Renal cortical epithelial cell (primary cell): ENCODE measurements at regions not wholly inside any gene's neighbourhood (a gene's known extent, or its start where the extent isn't known, plus 50 kb on each side); places are given as distances from the start of the nearest gene placed in this dataset.
"Not testable (repeated sequence)": the region's sequence is repeated elsewhere in the genome, so short reads cannot be mapped to it uniquely, and the experiment has no call there.

Experiments
- DNase-seq: peaks from one replicate; pipeline ENCODE4 v3.0.0-alpha.2; 2011; ENCODE audit warnings: low read depth

DNA sequence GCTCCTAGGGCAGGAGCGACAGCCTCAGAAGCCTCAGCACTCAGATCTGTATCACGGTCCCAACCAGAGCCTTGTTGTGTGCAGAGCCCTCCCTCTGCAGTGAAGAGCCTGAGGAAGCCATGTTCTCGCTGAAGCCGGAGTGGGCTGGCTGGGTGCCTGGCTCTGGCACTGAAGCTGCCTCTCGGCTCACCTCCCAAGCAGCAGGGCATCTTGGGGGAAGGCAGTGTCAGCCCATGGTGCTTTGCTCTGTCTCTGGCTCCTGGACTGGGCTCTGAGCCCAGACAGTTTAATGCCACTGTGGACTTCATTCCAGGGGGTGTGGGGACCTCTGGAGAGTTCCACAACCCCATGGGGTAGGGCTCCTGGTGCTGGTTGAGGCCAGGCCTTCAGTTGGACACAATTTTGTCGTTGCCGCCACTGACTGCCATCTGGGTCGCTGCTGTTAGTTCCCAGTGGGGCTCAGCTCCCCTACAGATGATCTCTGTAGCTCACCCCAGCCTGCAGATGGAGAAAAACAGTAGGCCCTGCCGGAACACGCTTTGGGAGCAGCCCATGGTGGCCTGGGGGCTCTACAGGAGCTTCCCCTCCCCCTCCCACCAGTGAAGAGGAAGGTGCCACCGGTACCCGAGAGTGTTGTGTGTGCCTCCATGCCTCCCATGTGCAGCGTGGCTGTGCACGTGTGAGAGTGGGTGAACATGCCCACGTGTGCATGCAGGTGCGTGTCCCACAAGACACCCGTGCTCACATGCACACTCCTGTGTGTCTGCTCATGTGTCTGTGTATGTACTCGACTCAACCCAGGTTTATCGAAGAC lies 86.5 kb upstream of the B3GAT1 start:
- DNase-seq: no peak

GRCh38 chr11:134497586-134497985 lies 85.5 kb upstream of the B3GAT1 start:
- no peak for DNase-seq

GRCh38 chr11:134496058-134496457 lies 84.0 kb upstream of the B3GAT1 start:
- not testable (repeated sequence) for DNase-seq

GRCh38 chr11:134494395-134494794 lies 82.4 kb upstream of the B3GAT1 start:
- DNase-seq: not testable (repeated sequence)

- DNase-seq: not testable (repeated sequence)
These were observed 80.4 kb upstream of the B3GAT1 start for GRCh38 chr11:134492411-134492810.

DNA sequence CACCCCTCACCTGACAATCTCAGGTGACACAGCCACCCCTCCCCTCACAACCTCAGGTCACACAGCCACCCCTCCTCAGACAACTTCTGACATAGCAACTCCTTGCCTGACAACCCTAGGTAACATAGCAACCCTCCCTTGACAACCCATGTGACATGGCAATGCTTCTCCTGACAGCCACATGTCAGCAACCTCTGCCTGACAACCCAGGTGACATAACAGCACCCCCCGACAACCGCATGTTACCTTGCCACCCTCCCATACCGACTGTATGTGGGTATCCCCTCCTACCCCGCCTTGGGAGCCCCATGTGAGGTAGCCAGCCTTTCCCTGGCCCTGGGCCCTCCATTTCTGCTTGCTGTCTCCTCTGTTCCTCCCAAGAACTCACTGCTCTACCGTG lies 77.7 kb upstream of the B3GAT1 start:
- no peak for DNase-seq

GRCh38 chr11:134488913-134489312 lies 76.9 kb upstream of the B3GAT1 start:
- DNase-seq: no peak

DNA sequence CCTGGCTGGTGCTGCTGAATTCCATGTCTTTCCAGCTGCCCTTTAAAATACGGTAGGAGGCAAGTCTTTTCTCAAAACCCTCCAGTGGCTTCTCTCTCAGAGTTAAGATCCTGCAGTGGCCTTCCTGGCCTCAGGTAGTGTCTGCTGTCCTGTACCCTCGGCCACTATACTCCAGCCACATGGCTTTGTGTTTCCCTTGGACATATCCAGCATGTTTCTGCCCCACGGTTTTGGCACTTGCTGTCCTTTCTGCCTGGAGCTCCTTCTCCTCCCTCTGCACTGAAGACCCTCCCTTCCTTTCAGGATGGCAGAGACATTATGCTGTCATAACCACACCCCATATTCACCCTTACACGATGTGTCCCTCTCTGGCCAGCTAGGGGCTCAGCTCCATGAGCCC lies 76.5 kb upstream of the B3GAT1 start:
- no peak for DNase-seq

DNA sequence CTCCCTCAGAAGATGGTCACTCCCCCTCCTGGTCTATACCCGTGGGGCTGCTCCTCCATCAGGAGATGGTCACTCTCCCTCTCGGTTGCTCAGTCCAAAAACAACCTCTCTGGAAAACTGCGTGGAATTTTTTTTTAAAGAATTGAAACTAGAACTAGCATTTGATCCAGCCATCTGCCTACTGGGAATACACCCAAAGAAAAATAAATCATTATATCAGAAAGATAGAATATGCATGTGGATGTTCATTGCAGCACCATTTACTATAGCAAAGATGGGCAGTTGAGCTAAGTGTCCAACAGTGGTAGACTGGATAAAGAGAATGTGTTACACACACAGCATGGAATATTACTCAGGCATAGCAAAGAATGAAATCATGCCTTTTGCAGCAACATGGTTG lies 75.7 kb upstream of the B3GAT1 start:
- no peak for DNase-seq

- DNase-seq: no peak
These were observed 74.7 kb upstream of the B3GAT1 start for GRCh38 chr11:134486704-134487103.

DNA sequence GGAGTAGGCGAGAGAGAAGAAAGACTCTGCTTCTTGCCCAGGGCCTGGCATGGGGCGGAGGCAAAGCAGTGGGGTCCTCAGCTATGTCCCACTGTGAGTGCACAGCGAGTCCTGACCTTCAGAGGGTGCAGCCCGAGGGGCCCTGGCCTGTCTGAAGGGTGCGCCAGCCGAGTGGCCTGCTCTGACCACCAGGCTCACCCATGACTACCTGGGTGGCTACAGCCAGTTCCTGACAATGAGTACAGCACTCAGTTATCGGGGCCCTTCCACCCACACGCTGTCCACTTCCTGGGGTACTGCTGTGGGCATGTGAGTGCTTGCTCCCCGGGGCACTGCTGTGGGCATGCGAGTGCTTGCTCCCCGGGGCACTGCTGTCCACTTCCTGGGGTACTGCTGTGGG lies 74.1 kb upstream of the B3GAT1 start:
- no peak for DNase-seq

DNA sequence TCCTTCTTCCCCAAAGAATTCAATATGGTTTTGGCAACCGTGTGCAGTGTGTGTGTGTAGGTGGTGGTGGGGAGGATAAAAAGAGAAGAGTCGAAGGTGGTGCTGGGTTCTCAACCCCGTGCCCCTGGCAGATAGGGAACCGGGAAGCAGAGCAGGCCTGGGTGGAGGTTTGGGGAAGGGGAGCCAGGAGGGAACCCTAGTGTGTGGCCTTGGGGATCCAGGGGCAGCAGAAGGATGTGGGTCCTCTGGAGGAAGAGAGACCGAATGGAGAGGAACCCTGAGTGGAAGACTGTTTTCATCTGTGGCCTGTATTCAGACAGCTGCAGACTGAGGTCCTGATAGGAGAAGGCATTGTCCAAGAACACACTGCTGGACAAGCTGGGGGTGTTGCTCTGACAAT lies 73.3 kb upstream of the B3GAT1 start:
- no peak for DNase-seq

- DNase-seq: no peak
These were observed 71.8 kb upstream of the B3GAT1 start for GRCh38 chr11:134483857-134484256.

- DNase-seq: no peak
These were observed 71.2 kb upstream of the B3GAT1 start for GRCh38 chr11:134483291-134483690.

DNA sequence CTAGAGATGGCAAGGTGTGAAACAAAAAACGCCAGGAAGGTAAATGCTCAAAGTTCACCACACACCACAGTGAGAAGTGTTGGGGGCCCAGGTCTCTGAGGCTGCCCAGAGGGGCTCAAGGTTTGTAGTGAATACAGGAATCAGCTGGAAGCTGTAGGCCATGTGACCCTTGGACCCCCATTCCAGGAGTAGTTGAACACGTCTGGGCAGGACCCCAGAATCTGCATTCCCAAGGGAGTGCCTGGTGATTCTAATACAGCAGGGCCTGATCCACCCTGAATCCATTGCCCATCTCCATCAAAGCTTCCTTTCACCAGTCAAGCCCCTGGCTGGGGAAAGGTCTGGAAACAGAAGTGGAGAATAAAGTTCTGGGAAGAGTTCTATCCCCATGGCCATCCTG lies 70.8 kb upstream of the B3GAT1 start:
- DNase-seq: no peak

DNA sequence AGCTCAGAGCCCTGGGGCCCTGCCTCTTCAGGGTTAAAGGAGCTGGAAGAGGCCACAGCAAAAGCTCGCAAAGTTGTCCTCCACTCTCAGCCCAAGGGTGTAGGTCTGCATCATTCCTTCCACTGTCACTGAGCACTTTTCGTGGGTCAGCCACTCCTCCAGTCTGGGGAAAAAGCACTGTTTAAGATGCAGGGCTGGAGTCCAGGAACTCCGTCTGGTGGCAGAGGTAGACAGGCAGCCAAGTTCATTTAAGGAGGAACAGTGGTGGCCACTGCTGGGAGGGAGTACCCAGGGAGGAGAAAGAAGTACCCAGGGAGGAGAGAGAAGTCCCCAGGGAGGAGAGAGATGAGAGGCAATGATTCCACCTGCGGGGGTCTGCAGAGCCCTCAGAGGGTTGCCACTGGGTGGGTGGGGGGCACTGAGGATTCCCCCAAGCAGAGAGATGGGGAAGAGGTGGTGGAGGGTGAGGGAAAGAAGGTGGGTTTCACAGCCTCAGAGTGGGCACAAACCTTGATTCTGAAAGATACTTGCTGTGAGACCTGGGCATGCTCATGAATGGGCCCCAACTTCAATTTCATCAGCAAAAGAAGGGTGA lies 70.0 kb upstream of the B3GAT1 start:
- DNase-seq: no peak

DNA sequence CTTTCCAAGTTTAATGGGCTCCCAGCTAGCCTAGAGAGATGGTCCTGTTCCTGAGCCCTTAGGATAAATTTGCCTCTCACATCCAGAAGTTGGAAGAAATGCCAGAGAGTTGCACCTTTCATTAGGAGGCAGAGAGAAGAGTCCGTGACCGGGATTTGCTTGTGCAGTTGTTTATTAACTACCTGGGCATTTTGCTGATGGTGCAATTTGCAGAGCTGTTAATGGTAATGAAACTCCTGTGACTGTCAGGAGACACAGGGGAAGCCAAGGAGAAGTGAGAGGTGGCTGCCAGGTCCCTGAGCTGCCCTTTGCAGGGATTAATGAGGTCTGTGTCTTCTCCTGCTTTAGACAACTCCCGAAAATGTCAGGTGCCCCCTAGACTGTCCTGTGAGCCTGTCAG lies 69.1 kb upstream of the B3GAT1 start:
- no peak for DNase-seq

- no peak for DNase-seq
These were observed 68.2 kb upstream of the B3GAT1 start for GRCh38 chr11:134480136-134480712.

- no peak for DNase-seq
These were observed 67.4 kb upstream of the B3GAT1 start for GRCh38 chr11:134479206-134480135.

DNA sequence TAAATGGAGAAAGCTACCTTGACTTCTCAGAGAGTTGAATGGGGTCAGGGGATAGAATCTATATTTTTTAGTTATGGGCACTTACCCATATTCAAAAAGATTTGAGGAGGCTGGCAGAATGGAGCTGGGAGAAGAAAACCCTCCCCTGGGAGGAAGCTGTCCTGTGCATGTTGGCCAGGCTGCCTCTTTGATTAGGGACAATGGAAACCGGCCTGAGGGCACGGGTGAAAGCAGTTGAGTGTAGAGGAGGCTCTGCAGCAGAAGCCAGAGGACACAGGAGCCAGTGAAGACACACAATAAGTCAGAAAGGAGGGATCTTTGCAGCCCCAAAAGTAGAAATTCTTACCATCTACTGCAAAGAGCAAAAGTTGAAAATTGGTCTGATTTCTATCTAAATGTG lies 66.6 kb upstream of the B3GAT1 start:
- DNase-seq: no peak

DNA sequence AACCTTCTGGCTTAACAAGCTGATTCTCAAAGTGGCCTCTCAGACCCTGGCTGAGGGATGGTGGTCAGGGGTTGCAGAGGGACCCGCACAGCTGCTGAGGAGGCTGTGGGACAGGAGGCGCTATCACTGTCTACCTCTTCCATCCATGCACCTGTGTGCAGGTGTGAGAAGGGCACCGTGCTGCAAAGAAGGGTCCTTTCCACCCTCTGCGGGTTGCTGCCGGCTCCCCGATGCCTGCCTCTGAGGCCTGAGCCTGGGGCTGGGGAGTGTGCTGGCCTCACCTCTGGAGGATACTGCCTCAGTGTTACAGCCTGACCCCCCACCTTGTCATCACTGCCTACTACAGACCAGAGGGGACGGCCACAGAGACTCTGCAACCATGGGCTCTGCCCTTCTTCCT lies 66.1 kb upstream of the B3GAT1 start:
- no peak for DNase-seq

DNA sequence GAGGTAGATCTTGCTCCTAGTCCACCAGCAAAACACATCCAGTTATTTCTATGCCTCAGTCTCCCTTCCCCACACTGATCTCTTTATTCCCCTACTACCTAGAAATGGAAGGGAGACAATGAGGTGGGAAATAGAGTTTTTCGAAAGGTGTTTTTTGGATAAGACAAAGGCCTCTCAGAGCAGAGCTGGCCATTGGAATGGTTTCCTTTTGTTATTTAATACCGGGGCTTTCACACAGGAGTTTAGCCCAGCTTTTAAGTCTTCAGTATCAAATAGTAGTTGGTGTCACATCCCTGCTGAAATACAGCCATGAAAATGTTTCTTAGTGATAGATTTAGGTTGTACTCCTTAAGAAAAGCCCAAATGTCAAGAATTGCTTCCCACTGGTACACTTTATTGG lies 65.4 kb upstream of the B3GAT1 start:
- no peak for DNase-seq
